ENCODE measurements at regions not wholly inside any gene's neighbourhood (a gene's known extent, or its start where the extent isn't known, plus 50 kb on each side); places are given as distances from the start of the nearest gene placed in this dataset.

DNA sequence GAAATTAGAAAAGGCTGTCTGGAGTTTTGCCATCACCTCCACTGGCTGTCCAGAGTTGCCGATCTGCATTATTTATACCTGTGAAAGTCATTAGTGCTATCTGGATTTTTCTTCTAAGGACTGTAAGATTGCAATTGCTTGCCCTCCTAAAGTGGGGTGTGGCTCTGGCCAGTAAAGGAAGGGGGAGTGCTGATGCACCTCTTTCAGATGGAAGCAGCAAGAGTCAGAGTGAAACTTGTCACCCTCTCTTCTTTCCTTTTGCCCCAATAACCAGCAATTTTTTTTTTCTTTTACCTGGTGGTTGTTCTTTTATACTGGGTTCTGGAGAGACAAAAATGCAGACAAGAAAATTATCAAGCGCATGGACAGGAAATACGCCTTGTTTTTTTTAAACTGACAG lies 527.4 kb upstream of the NRP1 start:
- no peaks in the 10 kb centered on the region for H3K27me3 ChIP-seq
- intact Hi-C loops (cut with DNase I; ENCODE audit: low total_unique reads) = no loop called here
- TF ChIP-seq, protein P1, sequence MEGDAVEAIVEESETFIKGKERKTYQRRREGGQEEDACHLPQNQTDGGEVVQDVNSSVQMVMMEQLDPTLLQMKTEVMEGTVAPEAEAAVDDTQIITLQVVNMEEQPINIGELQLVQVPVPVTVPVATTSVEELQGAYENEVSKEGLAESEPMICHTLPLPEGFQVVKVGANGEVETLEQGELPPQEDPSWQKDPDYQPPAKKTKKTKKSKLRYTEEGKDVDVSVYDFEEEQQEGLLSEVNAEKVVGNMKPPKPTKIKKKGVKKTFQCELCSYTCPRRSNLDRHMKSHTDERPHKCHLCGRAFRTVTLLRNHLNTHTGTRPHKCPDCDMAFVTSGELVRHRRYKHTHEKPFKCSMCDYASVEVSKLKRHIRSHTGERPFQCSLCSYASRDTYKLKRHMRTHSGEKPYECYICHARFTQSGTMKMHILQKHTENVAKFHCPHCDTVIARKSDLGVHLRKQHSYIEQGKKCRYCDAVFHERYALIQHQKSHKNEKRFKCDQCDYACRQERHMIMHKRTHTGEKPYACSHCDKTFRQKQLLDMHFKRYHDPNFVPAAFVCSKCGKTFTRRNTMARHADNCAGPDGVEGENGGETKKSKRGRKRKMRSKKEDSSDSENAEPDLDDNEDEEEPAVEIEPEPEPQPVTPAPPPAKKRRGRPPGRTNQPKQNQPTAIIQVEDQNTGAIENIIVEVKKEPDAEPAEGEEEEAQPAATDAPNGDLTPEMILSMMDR (IDR thresholded peaks at IDR 0.05) = no peak
- no peak for TF ChIP-seq EP300 (IDR thresholded peaks at IDR 0.05)
- 55 to 67% (median 62%) methylated on average over 3 of the region's 3 CpGs for WGBS, 5 donors
- H3K36me3 ChIP-seq = no peaks in the 10 kb centered on the region
- H3K4me1 ChIP-seq = no peaks in the 10 kb centered on the region
- H3K4me3 ChIP-seq = no peak overlapping the region
- H3K27ac ChIP-seq = no peak overlapping the region
- H3K9me3 ChIP-seq = no peaks in the 10 kb centered on the region
- no peak for DNase-seq

DNA sequence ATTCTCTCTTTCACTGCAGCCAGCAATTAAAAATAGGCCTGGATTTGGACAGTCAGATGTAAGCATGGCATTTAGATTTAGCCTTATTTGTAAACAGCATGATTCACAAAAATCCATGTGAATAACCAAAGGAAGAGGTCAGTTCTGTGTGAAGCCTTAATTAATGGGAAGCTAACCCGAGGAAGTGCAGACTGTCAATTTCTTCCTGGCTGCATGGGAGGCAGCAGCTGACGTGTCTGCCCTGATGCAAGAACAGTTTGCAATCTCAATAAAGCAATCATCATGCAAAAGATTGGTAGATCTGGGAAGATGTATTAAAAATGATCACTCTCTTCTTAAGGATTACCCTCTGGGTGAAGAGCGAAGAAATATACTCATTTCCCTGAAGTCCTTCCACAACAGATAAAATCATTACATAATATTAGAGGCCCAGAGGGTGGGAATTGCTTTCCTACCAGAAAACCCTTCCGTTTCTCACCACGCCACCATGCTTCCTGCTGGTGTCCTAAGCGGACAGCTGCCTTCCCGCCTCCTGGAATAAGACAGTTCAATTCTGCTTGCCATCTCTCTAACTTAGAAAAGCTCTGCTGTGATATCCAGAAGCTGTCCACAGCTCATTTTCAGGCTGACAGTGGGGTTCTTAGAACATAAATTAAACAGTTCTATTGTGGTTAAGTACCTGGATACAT lies 526.7 kb upstream of the NRP1 start:
- no peak overlapping the region for H3K27ac ChIP-seq

DNA sequence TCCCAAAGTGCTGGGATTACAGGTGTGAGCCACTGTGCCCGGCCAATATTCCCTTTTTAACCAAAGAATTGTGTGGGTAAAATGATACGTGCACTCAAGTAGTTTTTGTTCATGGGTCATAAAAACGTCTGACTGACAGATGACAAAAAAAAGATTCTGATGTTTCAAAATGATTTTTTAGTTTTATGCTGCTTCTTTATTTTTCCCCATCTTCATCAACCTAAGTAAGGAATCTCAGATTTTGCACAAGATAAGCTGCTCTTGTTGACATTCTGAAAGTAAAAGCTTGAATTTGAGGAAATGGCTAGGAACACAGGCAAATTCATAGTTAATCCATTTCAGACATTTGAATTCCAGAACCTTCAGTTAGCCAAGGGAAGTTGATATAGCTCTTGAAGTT lies 526.1 kb upstream of the NRP1 start:
- Histone ChIP-seq H3K36me3 (no peaks in the 10 kb centered on the region), H3K9me3 (no peaks in the 10 kb centered on the region), H3K4me1 (no peaks in the 10 kb centered on the region), H3K4me3 (no peak overlapping the region), H3K27ac (no peak overlapping the region), H3K27me3 (no peaks in the 10 kb centered on the region)
- no peak for TF ChIP-seq POLR2A (IDR thresholded peaks at IDR 0.05)
- TF ChIP-seq, protein P1 (IDR thresholded peaks at IDR 0.05) = no peak
- no peak for TF ChIP-seq POLR2AphosphoS5 (IDR thresholded peaks at IDR 0.05)
- TF ChIP-seq EP300 (IDR thresholded peaks at IDR 0.05) = no peak
- 85 to 94% (median 90%) methylated on average over 3 of the region's 3 CpGs for WGBS, 5 donors
- DNase-seq = no peak
- intact Hi-C loops (cut with DNase I; ENCODE audit: low total_unique reads) = no loop called here

More for the DNA sequence above, 526.7 kb upstream of the NRP1 start:
- intact Hi-C loops (cut with DNase I; ENCODE audit: low total_unique reads) = no loop called here
- H3K4me1 ChIP-seq = no peaks in the 10 kb centered on the region
- TF ChIP-seq, protein P1 (IDR thresholded peaks at IDR 0.05) = no peak
- TF ChIP-seq EP300 (IDR thresholded peaks at IDR 0.05) (no peak), POLR2A (IDR thresholded peaks at IDR 0.05) (no peak), POLR2AphosphoS5 (IDR thresholded peaks at IDR 0.05) (no peak)
- no peak overlapping the region for H3K4me3 ChIP-seq
- no peaks in the 10 kb centered on the region for H3K36me3 ChIP-seq
- H3K27me3 ChIP-seq = no peaks in the 10 kb centered on the region
- no peaks in the 10 kb centered on the region for H3K9me3 ChIP-seq
- no peak for DNase-seq
- WGBS, 5 donors = 65 to 84% (median 78%) methylated on average over 7 of the region's 7 CpGs

DNA sequence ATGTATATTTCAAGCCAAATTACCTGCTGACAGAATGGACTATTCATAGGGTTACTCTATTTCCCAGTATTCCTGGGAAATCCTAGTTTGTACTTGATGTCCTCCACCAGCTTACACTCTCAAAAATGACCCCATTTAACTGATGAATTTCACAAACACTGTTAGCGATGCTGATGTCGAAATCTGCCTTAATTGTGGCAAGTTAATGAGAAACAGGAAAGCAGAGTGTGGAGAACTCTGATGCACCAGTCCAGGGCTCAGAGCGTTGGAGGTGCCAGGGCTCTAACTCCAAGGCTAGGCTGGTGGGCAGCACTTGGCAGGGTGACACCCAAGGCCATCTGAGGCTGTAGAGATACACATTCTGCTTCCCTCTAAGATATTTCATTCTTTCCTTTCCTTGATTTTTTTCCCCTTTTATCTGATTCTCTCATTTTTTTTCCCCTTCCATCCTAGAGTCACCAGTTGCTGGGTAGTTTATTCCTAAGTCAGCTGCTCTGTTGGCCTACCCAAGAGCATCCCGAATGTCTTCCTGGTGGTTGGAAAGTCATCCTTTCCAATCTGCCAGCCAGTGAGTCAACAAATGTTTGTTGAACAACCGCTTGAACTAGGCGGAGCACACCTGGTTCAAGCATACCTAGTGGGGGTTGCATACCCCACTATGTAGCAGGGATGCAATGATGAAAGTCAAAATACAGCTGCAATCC lies 525.0 kb upstream of the NRP1 start:
- intact Hi-C loops (cut with DNase I; ENCODE audit: low total_unique reads) = no loop called here

More for the DNA sequence above, 525.0 kb upstream of the NRP1 start:
- DNase-seq = no peak
- no peak overlapping the region for H3K4me3 ChIP-seq
- H3K27me3 ChIP-seq = no peaks in the 10 kb centered on the region
- H3K9me3 ChIP-seq = no peaks in the 10 kb centered on the region
- H3K27ac ChIP-seq = no peak overlapping the region
- no peaks in the 10 kb centered on the region for H3K36me3 ChIP-seq
- TF ChIP-seq POLR2AphosphoS5 (IDR thresholded peaks at IDR 0.05) (no peak), POLR2A (IDR thresholded peaks at IDR 0.05) (no peak), EP300 (IDR thresholded peaks at IDR 0.05) (no peak)
- TF ChIP-seq, protein P1 (IDR thresholded peaks at IDR 0.05) = no peak
- 85 to 94% (median 91%) methylated on average over 6 of the region's 6 CpGs for WGBS, 5 donors
- H3K4me1 ChIP-seq = no peaks in the 10 kb centered on the region

Data from stomach (tissue), 8 donors.